OCI-LY3 (cell line): ENCODE measurements at regions not wholly inside any gene's neighbourhood (a gene's known extent, or its start where the extent isn't known, plus 50 kb on each side); places are given as distances from the start of the nearest gene placed in this dataset.

Experiments used
- CTCF ChIP-seq: fragments of 200-600, 300-600 bp; sonication (generic); IDR thresholded peaks from 2 replicates; pipeline ENCODE4 v1.5.1; 2014; ENCODE audit warnings: antibody characterized with exemption, low read length, low read depth
- EZH2phosphoT487 ChIP-seq: fragments of 200-600 bp; shearing (Covaris generic); IDR thresholded peaks from 2 replicates; pipeline ENCODE4 v1.6.1; 2018; ENCODE audit warnings: antibody characterized with exemption, mixed run types, low read depth

GRCh38 chr5:4976902-4977301, 163.2 kb upstream of the ADAMTS16 start:
- TF ChIP-seq CTCF = no peak
- no peak for TF ChIP-seq EZH2phosphoT487
